GM12874 (cell line): ENCODE measurements at regions not wholly inside any gene's neighbourhood (a gene's known extent, or its start where the extent isn't known, plus 50 kb on each side); places are given as distances from the start of the nearest gene placed in this dataset.

Experiments
- TF ChIP-seq, protein P1 (sequence below): IDR thresholded peaks from 2 replicates; pipeline ENCODE4 v1.5.1; 2011; ENCODE audit warnings: low read depth, mild to moderate bottlenecking, control low read depth, low read length, moderate library complexity; ENCODE audit not compliant: insufficient read depth

DNA sequence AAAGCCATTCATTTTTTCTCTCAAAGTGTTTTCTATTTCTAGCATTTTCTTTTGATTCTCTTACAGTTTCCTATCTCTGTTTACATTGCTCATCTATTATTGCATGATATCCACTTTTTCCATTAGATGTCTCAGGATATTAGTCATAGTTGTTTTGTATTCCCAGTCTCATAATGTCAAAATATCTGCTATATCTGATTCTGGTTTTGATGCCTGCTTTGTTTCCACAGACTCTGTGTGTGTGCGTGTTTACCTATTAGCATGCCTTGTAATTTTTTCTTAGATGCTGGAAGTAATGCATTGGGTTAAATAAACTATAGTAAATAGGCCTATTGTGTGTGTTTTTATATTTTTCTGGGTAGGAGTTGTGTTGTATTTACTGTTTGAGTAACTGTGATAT is 1126.3 kb downstream of the SORCS1 start:
- TF ChIP-seq, protein P1, sequence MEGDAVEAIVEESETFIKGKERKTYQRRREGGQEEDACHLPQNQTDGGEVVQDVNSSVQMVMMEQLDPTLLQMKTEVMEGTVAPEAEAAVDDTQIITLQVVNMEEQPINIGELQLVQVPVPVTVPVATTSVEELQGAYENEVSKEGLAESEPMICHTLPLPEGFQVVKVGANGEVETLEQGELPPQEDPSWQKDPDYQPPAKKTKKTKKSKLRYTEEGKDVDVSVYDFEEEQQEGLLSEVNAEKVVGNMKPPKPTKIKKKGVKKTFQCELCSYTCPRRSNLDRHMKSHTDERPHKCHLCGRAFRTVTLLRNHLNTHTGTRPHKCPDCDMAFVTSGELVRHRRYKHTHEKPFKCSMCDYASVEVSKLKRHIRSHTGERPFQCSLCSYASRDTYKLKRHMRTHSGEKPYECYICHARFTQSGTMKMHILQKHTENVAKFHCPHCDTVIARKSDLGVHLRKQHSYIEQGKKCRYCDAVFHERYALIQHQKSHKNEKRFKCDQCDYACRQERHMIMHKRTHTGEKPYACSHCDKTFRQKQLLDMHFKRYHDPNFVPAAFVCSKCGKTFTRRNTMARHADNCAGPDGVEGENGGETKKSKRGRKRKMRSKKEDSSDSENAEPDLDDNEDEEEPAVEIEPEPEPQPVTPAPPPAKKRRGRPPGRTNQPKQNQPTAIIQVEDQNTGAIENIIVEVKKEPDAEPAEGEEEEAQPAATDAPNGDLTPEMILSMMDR = no peak

DNA sequence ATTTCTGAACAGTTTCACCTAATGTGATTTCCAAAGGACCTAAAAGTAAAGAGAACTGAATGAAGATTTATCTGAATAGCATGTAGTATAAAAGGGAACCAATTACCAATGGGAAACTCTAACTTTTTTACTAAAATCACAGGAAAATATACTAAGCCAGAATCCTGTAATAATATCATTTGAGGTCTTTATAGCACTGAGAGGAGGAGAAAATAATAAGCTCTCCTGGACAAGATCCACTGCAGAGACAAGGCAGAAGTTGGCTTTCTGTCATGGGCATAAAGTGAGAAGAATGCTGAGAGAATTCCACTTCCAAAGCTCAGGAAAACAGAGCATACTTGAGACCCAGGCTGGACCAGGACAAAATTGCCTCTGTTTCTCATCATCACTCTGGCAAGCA is 1131.4 kb downstream of the SORCS1 start:
- TF ChIP-seq, protein P1 = no peak

DNA sequence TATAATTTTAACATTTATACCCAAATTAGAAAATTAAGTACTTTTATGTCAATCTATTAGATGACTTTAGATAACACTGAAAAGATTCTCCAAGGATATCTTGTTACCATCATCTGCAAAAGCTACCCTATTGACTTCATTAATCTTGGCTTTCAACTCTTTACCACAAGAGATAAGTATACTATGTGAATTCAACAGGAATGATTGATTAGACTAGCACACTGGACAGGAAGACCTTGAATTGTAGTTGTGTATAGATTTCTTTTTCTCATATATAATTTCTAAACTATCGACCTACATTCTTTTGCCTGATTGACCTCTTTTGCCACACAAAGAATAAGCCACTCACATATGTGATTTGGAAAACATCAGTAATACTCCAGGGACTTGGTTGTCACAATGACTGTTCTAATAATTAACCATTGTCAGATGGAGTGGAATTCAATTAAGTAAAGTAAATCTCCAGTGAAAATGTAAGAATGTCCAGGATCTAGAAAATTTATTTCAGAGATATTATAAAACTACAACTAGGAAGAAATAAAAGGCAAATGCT is 1132.0 kb downstream of the SORCS1 start:
- TF ChIP-seq, protein P1 = no peak

DNA sequence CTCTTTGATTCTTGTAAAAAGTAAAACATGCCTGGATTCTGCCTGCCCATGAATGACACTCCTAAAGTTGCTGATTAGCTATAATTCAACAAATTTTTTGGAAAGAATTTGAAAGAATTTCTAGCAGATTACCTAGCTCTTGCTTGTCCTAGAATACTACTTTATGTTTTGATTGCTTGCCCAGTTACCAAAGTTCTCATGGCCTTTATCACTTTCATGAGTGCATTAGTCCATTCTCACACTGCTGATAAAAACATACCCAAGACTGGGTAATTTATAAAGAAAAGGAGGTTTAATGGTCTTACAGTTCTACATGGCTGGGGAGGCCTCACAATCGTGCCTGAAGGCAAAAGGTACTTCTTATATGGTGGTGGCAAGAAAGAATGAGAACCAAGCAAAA is 1137.3 kb downstream of the SORCS1 start:
- TF ChIP-seq, protein P1 = no peak

DNA sequence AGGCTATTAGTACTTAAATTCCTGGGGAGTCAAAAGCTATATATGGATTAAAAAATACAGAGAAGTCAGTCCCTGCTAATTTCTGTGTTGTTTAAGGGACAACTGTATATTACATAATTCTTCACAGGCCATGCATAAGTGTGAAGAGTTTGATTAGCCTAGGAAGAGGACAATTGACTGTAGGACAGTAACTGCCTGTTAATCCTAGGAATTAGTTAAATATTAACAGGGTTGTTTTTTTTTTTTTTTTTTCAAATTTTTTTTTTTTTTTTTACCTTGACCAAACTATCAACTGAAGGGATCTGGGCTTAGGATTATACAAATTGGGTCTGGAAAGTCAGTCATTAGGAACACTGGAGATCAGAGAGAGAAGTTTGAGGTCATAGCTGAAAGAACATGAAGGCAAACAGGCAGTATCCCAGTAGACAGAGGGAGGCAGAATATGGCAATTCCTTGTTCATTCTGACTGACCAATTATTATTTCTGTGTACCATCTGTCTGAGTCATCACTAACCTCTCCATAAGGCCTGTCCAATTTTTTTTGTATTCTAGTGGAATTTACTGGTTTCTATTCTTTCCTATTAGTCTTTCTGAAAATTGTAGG is 1139.2 kb downstream of the SORCS1 start:
- TF ChIP-seq, protein P1 = no peak

DNA sequence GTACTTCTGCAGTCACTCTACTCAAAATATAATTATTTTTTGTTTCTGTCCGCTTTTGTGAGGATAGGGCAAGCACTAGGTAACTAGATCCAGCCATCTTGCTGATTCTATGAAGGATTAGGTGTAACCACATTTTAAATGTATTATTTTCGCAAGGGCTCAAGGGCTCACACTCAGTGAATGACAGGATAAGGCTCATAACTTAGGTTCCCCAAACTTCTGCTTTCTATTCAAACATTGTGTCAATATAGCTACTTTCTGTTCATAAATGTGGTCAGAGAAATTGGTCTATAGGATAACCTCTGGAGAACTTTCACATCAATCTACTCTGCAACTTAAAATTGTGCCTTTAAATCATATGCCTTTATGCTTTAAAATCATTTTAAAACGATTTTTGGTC is 1141.2 kb downstream of the SORCS1 start:
- TF ChIP-seq, protein P1 = no peak

DNA sequence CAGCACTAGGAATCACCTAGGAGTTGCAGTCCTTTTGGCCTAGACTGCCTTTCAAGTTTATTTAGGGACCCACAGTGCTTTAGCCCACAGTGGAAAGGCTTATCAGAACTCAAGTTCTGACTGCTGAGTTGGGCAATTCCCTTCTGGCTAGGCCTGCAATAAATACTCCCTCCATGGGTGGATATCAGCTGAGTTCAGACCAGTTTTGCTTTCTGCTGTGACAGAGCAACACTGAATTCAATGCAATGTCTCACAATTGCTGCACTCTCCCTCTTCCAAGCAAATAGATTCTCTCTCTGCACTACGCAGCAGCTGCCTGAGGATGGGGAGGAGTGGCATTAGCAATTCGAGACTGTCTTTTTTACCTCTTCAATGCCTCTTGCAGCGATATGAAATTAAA is 1153.3 kb downstream of the SORCS1 start:
- TF ChIP-seq, protein P1 = no peak
